B cell (primary cell): ENCODE measurements at regions not wholly inside any gene's neighbourhood (a gene's known extent, or its start where the extent isn't known, plus 50 kb on each side); places are given as distances from the start of the nearest gene placed in this dataset.

Experiments used
- CTCF ChIP-seq: fragments of 200-600 bp; IDR thresholded peaks from one replicate; pipeline ENCODE4 v1.8.0; 2022; ENCODE audit warnings: antibody characterized with exemption, mild to moderate bottlenecking
- EZH2 ChIP-seq: IDR thresholded peaks from 2 replicates; pipeline ENCODE4 v1.6.1; 2012; ENCODE audit warnings: borderline replicate concordance, low read depth, mild to moderate bottlenecking, moderate library complexity, low read length; ENCODE audit not compliant: insufficient read depth, poor library complexity, severe bottlenecking

GRCh38 chrY:15559169-15559568 is 1034.8 kb downstream of the NLGN4Y start:
- TF ChIP-seq CTCF = no peak
- TF ChIP-seq EZH2 = no peak
